Vagina (tissue), 2 donors: ENCODE measurements at regions not wholly inside any gene's neighbourhood (a gene's known extent, or its start where the extent isn't known, plus 50 kb on each side); places are given as distances from the start of the nearest gene placed in this dataset.

Experiments
- DNase-seq, 2 donors: peaks; one replicate each; pipeline ENCODE4 v3.0.0-alpha.2; 2017; ENCODE audit errors: extremely low spot score in 2 of 2
- H3K27ac ChIP-seq: fragments of 200-600 bp; sonication (generic); one replicate; pipeline ENCODE4 v1.5.1; 2019
- H3K27me3 ChIP-seq: fragments of 200-600 bp; sonication (generic); one replicate; pipeline ENCODE4 v1.5.1; 2019
- H3K36me3 ChIP-seq, 2 donors: fragments of 200-600 bp; sonication (generic); one replicate each; pipeline ENCODE4 v1.5.1; 2017 to 2019
- H3K4me1 ChIP-seq: fragments of 200-600 bp; sonication (generic); one replicate; pipeline ENCODE4 v1.5.1; 2019
- H3K4me3 ChIP-seq, 2 donors: fragments of 200-600 bp; sonication (generic); 1 replicate in 1 of 2; 2 replicates in 1 of 2; pipeline ENCODE4 v1.5.1; 2016 to 2019
- H3K9me3 ChIP-seq: fragments of 200-600 bp; sonication (generic); one replicate; pipeline ENCODE4 v1.5.1; 2019
- CTCF ChIP-seq, 3 experiments: fragments of 450-650 bp in 2 of 3; fragments of 200-600 bp in 1 of 3; sonication (generic) in 1 of 3; IDR thresholded peaks; one replicate each; pipeline ENCODE4 v1.5.1; 2017 to 2019; ENCODE audit warnings: antibody characterized with exemption in 3 of 3, mild to moderate bottlenecking in 2 of 3, moderate library complexity in 2 of 3
- POLR2A ChIP-seq, 2 donors: fragments of 450-650 bp; IDR thresholded peaks; one replicate each; pipeline ENCODE4 v1.6.1; 2017; ENCODE audit warnings: antibody characterized with exemption in 2 of 2, mild to moderate bottlenecking in 2 of 2, moderate library complexity in 2 of 2
- POLR2AphosphoS5 ChIP-seq, 2 donors: sonication (generic); formaldehyde crosslinking; IDR thresholded peaks; one replicate each; pipeline ENCODE4 v1.9.0; 2017; ENCODE audit warnings: antibody characterized with exemption in 2 of 2, mild to moderate bottlenecking in 2 of 2, low read depth in 1 of 2; ENCODE audit not compliant: insufficient read depth in 1 of 2
- intact Hi-C: fragments of 100-400 bp; cut with DNase I; formaldehyde crosslinking; loops from one replicate; pipeline ENCODE4 v1.15.1; 2023

GRCh38 chr10:57621466-57621865 lies 646.2 kb downstream of the IPMK start:
- no peak for DNase-seq
- intact Hi-C loops: no loop called here
- Histone ChIP-seq H3K27me3 (no peaks in the 10 kb centered on the region), H3K36me3 (no peaks in the 10 kb centered on the region), H3K27ac (no peak overlapping the region), H3K4me3 (no peak overlapping the region), H3K9me3 (no peaks in the 10 kb centered on the region), H3K4me1 (no peaks in the 10 kb centered on the region)
- no peak for TF ChIP-seq CTCF (IDR thresholded peaks at IDR 0.05)
- TF ChIP-seq POLR2A (IDR thresholded peaks at IDR 0.05): no peak
- TF ChIP-seq POLR2AphosphoS5 (IDR thresholded peaks at IDR 0.05; ENCODE audit: insufficient read depth in 1 of 2, low read depth in 1 of 2): no peak

- Histone ChIP-seq H3K4me1 (no peaks in the 10 kb centered on the region), H3K4me3 (no peak overlapping the region), H3K9me3 (no peaks in the 10 kb centered on the region), H3K36me3 (no peaks in the 10 kb centered on the region), H3K27me3 (no peaks in the 10 kb centered on the region), H3K27ac (no peak overlapping the region)
- TF ChIP-seq POLR2AphosphoS5 (IDR thresholded peaks at IDR 0.05; ENCODE audit: insufficient read depth in 1 of 2, low read depth in 1 of 2): no peak
- DNase-seq: no peak
- intact Hi-C loops: no loop called here
Measured at GRCh38 chr10:57605948-57606485, 661.7 kb downstream of the IPMK start.

- TF ChIP-seq CTCF (IDR thresholded peaks at IDR 0.05): no peak
- no peak for TF ChIP-seq POLR2A (IDR thresholded peaks at IDR 0.05)
- TF ChIP-seq POLR2AphosphoS5 (IDR thresholded peaks at IDR 0.05; ENCODE audit: insufficient read depth in 1 of 2, low read depth in 1 of 2): no peak
- no peaks in the 10 kb centered on the region for H3K4me1 ChIP-seq
- H3K36me3 ChIP-seq: no peaks in the 10 kb centered on the region
- intact Hi-C loops: no loop called here
- H3K4me3 ChIP-seq: no peak overlapping the region
- DNase-seq: no peak
- no peaks in the 10 kb centered on the region for H3K27me3 ChIP-seq
- no peak overlapping the region for H3K27ac ChIP-seq
- H3K9me3 ChIP-seq: no peaks in the 10 kb centered on the region
Measured at GRCh38 chr10:57599440-57599839, 668.3 kb downstream of the IPMK start.

DNA sequence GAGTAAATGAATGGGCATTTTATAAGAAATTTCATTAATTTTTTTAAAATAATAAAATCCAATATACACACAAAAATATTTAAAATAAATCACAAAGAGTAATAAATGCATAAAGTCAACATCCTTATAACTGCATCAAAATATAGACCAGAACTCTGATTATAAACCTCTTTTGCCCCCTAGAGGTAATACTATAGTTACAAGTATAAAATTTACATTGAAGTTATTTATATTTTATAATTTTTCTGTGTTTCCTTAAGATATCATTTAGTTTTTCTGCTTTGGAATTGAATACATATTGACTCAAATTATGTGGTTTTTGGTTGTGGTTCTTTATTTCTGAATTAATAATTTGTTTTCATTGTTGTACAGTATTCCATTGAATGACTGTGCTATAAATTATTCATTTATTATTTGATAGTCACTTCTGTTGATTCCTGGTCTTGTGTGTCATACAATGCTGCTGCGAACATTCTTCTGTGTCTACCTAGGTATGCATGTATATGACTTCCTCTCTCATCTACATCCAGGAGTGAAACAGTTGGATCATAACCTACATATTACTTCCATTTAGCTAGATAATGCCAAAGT lies 673.6 kb downstream of the IPMK start:
- H3K27me3 ChIP-seq: no peaks in the 10 kb centered on the region
- no peak overlapping the region for H3K27ac ChIP-seq
- no peak overlapping the region for H3K4me3 ChIP-seq
- TF ChIP-seq CTCF (IDR thresholded peaks at IDR 0.05): no peak
- no peak for TF ChIP-seq POLR2AphosphoS5 (IDR thresholded peaks at IDR 0.05; ENCODE audit: insufficient read depth in 1 of 2, low read depth in 1 of 2)
- TF ChIP-seq POLR2A (IDR thresholded peaks at IDR 0.05): no peak
- no peak for DNase-seq
- H3K36me3 ChIP-seq: no peaks in the 10 kb centered on the region
- no peaks in the 10 kb centered on the region for H3K9me3 ChIP-seq
- H3K4me1 ChIP-seq: no peaks in the 10 kb centered on the region
- intact Hi-C loops: no loop called here

GRCh38 chr10:57579926-57580325 lies 687.8 kb downstream of the IPMK start:
- Histone ChIP-seq H3K27ac (no peak overlapping the region), H3K4me1 (no peaks in the 10 kb centered on the region), H3K36me3 (no peaks in the 10 kb centered on the region), H3K9me3 (no peaks in the 10 kb centered on the region), H3K27me3 (no peaks in the 10 kb centered on the region), H3K4me3 (no peak overlapping the region)
- DNase-seq: no peak
- intact Hi-C loops: no loop called here
- TF ChIP-seq POLR2A (IDR thresholded peaks at IDR 0.05) (no peak), CTCF (IDR thresholded peaks at IDR 0.05) (no peak), POLR2AphosphoS5 (IDR thresholded peaks at IDR 0.05; ENCODE audit: insufficient read depth in 1 of 2, low read depth in 1 of 2) (no peak)
